H9 (cell line): ENCODE measurements at regions not wholly inside any gene's neighbourhood (a gene's known extent, or its start where the extent isn't known, plus 50 kb on each side); places are given as distances from the start of the nearest gene placed in this dataset.

Experiments used
- DNase-seq: peaks from one replicate; pipeline ENCODE4 v3.0.0-alpha.2; 2017
- H2AFZ ChIP-seq: one replicate; pipeline ENCODE4 v1.6.1; 2013; ENCODE audit warnings: mild to moderate bottlenecking, low read length, control low read depth, moderate library complexity
- H2AK5ac ChIP-seq: 2 replicates; pipeline ENCODE4 v1.6.1; 2013; ENCODE audit warnings: low read length, control low read depth, mixed read lengths; ENCODE audit not compliant: insufficient read length
- H2BK120ac ChIP-seq: one replicate; pipeline ENCODE4 v1.6.1; 2013; ENCODE audit warnings: low read depth, mild to moderate bottlenecking, low read length, control low read depth, inconsistent platforms; ENCODE audit not compliant: poor library complexity, severe bottlenecking
- H2BK12ac ChIP-seq: 2 replicates; pipeline ENCODE4 v1.6.1; 2013; ENCODE audit warnings: low read length, control low read depth, mixed read lengths, low read depth; ENCODE audit not compliant: insufficient read length
- H2BK15ac ChIP-seq: 2 replicates; pipeline ENCODE4 v1.6.1; 2013; ENCODE audit warnings: low read depth, low read length, control low read depth
- H2BK20ac ChIP-seq: one replicate; pipeline ENCODE4 v1.6.1; 2013; ENCODE audit warnings: low read depth, mild to moderate bottlenecking, low read length, control low read depth, inconsistent platforms; ENCODE audit not compliant: poor library complexity, severe bottlenecking
- H2BK5ac ChIP-seq: 2 replicates; pipeline ENCODE4 v1.6.1; 2013; ENCODE audit warnings: low read length, control low read depth, mixed read lengths; ENCODE audit not compliant: insufficient read length
- H3K14ac ChIP-seq: 2 replicates; pipeline ENCODE4 v1.6.1; 2013; ENCODE audit warnings: low read length, control low read depth; ENCODE audit not compliant: insufficient read depth
- H3K18ac ChIP-seq: 2 replicates; pipeline ENCODE4 v1.6.1; 2013; ENCODE audit warnings: low read depth, mild to moderate bottlenecking, mixed read lengths, low read length, control low read depth; ENCODE audit not compliant: insufficient read length
- H3K23ac ChIP-seq: 2 replicates; pipeline ENCODE4 v1.6.1; 2013; ENCODE audit warnings: low read length, control low read depth, mixed read lengths, low read depth; ENCODE audit not compliant: insufficient read length
- H3K23me2 ChIP-seq: 2 replicates; pipeline ENCODE4 v1.6.1; 2013; ENCODE audit warnings: low read depth, mild to moderate bottlenecking, mixed read lengths, low read length, control low read depth; ENCODE audit not compliant: insufficient read length, poor library complexity, severe bottlenecking
- H3K27ac ChIP-seq: 2 replicates; pipeline ENCODE4 v1.5.1; 2013; ENCODE audit warnings: low read length, control low read depth, mixed read lengths, low read depth; ENCODE audit not compliant: insufficient read length
- H3K27me3 ChIP-seq: 2 replicates; pipeline ENCODE4 v1.6.1; 2013; ENCODE audit warnings: low read length, control low read depth, inconsistent platforms; ENCODE audit not compliant: insufficient read depth
- H3K4ac ChIP-seq: 2 replicates; pipeline ENCODE4 v1.6.1; 2013; ENCODE audit warnings: low read depth, mild to moderate bottlenecking, control low read depth, inconsistent platforms, low read length, moderate library complexity
- H3K4me1 ChIP-seq: 2 replicates; pipeline ENCODE4 v1.6.1; 2013; ENCODE audit warnings: low read length, control low read depth, inconsistent platforms; ENCODE audit not compliant: insufficient read depth
- H3K4me2 ChIP-seq: 2 replicates; pipeline ENCODE4 v1.6.1; 2013; ENCODE audit warnings: low read length, control low read depth, mixed read lengths; ENCODE audit not compliant: insufficient read length, insufficient read depth
- H3K56ac ChIP-seq: 2 replicates; pipeline ENCODE4 v1.6.1; 2013; ENCODE audit warnings: low read depth, mild to moderate bottlenecking, mixed read lengths, low read length, control low read depth; ENCODE audit not compliant: insufficient read length
- H3K79me1 ChIP-seq: 2 replicates; pipeline ENCODE4 v1.6.1; 2013; ENCODE audit warnings: low read depth, mild to moderate bottlenecking, moderate library complexity, low read length, control low read depth, inconsistent platforms; ENCODE audit not compliant: insufficient read depth, poor library complexity, severe bottlenecking
- H3K79me2 ChIP-seq: 2 replicates; pipeline ENCODE4 v1.6.1; 2013; ENCODE audit warnings: low read length, control low read depth, inconsistent platforms; ENCODE audit not compliant: insufficient read depth
- H3K9ac ChIP-seq: 2 replicates; pipeline ENCODE4 v1.6.1; 2013; ENCODE audit warnings: low read length, control low read depth, mixed read lengths; ENCODE audit not compliant: insufficient read length; ENCODE audit errors: extremely low read depth
- H3K9me3 ChIP-seq: one replicate; pipeline ENCODE4 v1.6.1; 2013; ENCODE audit warnings: low read depth, low read length, inconsistent platforms; ENCODE audit not compliant: control insufficient read depth
- H3T11ph ChIP-seq: one replicate; pipeline ENCODE4 v1.6.1; 2013; ENCODE audit warnings: mild to moderate bottlenecking, low read length, control low read depth, inconsistent platforms
- H4K20me1 ChIP-seq: one replicate; pipeline ENCODE4 v1.6.1; 2013; ENCODE audit not compliant: control insufficient read depth, insufficient read length, insufficient read depth
- H4K5ac ChIP-seq: 2 replicates; pipeline ENCODE4 v1.6.1; 2013; ENCODE audit warnings: low read depth, mild to moderate bottlenecking, mixed read lengths, low read length, control low read depth; ENCODE audit not compliant: insufficient read length
- H4K8ac ChIP-seq: replicated peaks from 2 replicates; pipeline ENCODE4 v1.6.1; 2013; ENCODE audit warnings: low read length, control low read depth, mixed read lengths, low read depth; ENCODE audit not compliant: insufficient read length
- H4K91ac ChIP-seq: 2 replicates; pipeline ENCODE4 v1.6.1; 2013; ENCODE audit warnings: low read depth, mild to moderate bottlenecking, moderate library complexity, mixed read lengths, low read length, control low read depth; ENCODE audit not compliant: insufficient read length
- H3K27ac Mint-ChIP-seq, 3 experiments: 2 replicates in 2 of 3; 3 replicates in 1 of 3; pipeline ENCODE4 v1.8.0; 2020 to 2021; ENCODE audit warnings: mixed read lengths in 3 of 3, mild to moderate bottlenecking in 1 of 3, moderate library complexity in 1 of 3
- H3K27me3 Mint-ChIP-seq: 2 replicates; pipeline ENCODE4 v1.8.0; 2021; ENCODE audit warnings: low read depth, mild to moderate bottlenecking, moderate library complexity, mixed read lengths
- H3K36me3 Mint-ChIP-seq, 3 experiments: 2 replicates in 2 of 3; 3 replicates in 1 of 3; pipeline ENCODE4 v1.8.0; 2020 to 2021; ENCODE audit warnings: low read depth in 3 of 3, mixed read lengths in 3 of 3; ENCODE audit not compliant: insufficient read depth in 1 of 3
- H3K4me1 Mint-ChIP-seq, 2 experiments: 2 replicates each; pipeline ENCODE4 v1.8.0; 2020; ENCODE audit warnings: mixed read lengths in 2 of 2
- H3K4me3 Mint-ChIP-seq, 2 experiments: 2 replicates in 1 of 2; 3 replicates in 1 of 2; pipeline ENCODE4 v1.8.0; 2020 to 2021; ENCODE audit warnings: mild to moderate bottlenecking in 2 of 2, mixed read lengths in 2 of 2, moderate library complexity in 1 of 2
- H3K9me3 Mint-ChIP-seq, 2 experiments: 2 replicates in 1 of 2; 3 replicates in 1 of 2; pipeline ENCODE4 v1.8.0; 2020; ENCODE audit warnings: mild to moderate bottlenecking in 2 of 2, mixed read lengths in 2 of 2, moderate library complexity in 1 of 2
- WGBS: extraction: QIAGEN DNeasy Blood & Tissue Kit; methylation state at CpG from one replicate; pipeline ENCODE4 v1.1.7; 2013; ENCODE audit warnings: missing lambda C conversion rate, low lambda C conversion rate, mixed read lengths; ENCODE audit not compliant: insufficient read length; ENCODE audit errors: extremely low coverage; 5-methylcytosine and 5-hydroxymethylcytosine counted together
- TF ChIP-seq, protein P1 (sequence below): fragments of 200-600 bp; sonication (generic); conservative IDR thresholded peaks from 3 replicates; pipeline ENCODE4 v1.8.0; 2021; ENCODE audit warnings: antibody characterized with exemption, mild to moderate bottlenecking

DNA sequence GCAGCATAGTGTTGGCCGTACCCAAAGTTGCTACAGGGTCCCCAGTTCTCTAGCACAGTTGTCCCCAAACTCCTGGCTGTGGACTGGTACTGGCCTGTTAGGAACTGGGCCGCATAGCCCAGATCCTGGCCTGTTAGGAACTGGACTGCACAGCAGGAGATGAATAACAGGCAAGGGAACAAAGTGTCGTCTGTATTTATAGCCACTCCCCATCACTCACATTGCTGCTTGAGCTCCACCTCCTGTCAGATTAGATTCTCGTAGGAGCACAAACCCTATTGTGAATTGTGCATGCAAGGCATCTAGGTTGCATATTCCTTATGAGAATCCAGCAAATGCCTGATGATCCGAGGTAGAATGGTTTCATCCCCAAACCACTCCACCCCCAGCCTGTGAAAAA lies 604.0 kb upstream of the LMCD1 start:
- Histone ChIP-seq H2AK5ac (no peak overlapping the region), H3K27ac (no peak overlapping the region), H2BK5ac (no peak overlapping the region), H2BK20ac (no peak overlapping the region), H2AFZ (no peak overlapping the region), H3K23ac (no peak overlapping the region), H4K8ac (no peak overlapping the region), H3T11ph (no peak overlapping the region), H2BK15ac (no peak overlapping the region), H3K18ac (no peak overlapping the region), H3K9me3 (no peaks in the 10 kb centered on the region), H3K56ac (no peak overlapping the region), H3K27me3 (no peaks in the 10 kb centered on the region), H3K14ac (no peak overlapping the region), H3K4ac (no peak overlapping the region), H3K4me2 (no peak overlapping the region), H3K79me1 (no peaks in the 10 kb centered on the region), H4K20me1 (no peaks in the 10 kb centered on the region), H2BK12ac (no peak overlapping the region), H3K23me2 (no peaks in the 10 kb centered on the region), H2BK120ac (no peak overlapping the region), H4K5ac (no peak overlapping the region), H3K79me2 (no peaks in the 10 kb centered on the region), H4K91ac (no peak overlapping the region), H3K4me1 (no peaks in the 10 kb centered on the region), H3K9ac (no peak overlapping the region)
- Mint-ChIP-seq H3K4me3 (no peak overlapping the region), H3K9me3 (no peaks in the 10 kb centered on the region; a peak in 2 of 5 replicates), H3K27me3 (peaks cover 1% of the 10 kb centered on the region; the same call in 1 of the 2 replicates), H3K4me1 (no peaks in the 10 kb centered on the region), H3K36me3 (no peaks in the 10 kb centered on the region; a peak in 1 of 7 replicates), H3K27ac (no peak overlapping the region)
- WGBS = no CpG with 5 or more reads among the region's 5 CpGs
- TF ChIP-seq, protein P1, sequence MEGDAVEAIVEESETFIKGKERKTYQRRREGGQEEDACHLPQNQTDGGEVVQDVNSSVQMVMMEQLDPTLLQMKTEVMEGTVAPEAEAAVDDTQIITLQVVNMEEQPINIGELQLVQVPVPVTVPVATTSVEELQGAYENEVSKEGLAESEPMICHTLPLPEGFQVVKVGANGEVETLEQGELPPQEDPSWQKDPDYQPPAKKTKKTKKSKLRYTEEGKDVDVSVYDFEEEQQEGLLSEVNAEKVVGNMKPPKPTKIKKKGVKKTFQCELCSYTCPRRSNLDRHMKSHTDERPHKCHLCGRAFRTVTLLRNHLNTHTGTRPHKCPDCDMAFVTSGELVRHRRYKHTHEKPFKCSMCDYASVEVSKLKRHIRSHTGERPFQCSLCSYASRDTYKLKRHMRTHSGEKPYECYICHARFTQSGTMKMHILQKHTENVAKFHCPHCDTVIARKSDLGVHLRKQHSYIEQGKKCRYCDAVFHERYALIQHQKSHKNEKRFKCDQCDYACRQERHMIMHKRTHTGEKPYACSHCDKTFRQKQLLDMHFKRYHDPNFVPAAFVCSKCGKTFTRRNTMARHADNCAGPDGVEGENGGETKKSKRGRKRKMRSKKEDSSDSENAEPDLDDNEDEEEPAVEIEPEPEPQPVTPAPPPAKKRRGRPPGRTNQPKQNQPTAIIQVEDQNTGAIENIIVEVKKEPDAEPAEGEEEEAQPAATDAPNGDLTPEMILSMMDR = no peak
- no peak for DNase-seq
